Esophagus squamous epithelium (tissue), 4 donors: ENCODE measurements at regions not wholly inside any gene's neighbourhood (a gene's known extent, or its start where the extent isn't known, plus 50 kb on each side); places are given as distances from the start of the nearest gene placed in this dataset.

ENCODE experiments used
- CTCF ChIP-seq, 6 experiments: fragments of 450-650 bp in 4 of 6; fragments of 200-600 bp in 2 of 6; sonication (generic) in 2 of 6; IDR thresholded peaks; one replicate each; pipeline ENCODE4 v1.5.1; 2016 to 2019; ENCODE audit warnings: antibody characterized with exemption in 6 of 6, mild to moderate bottlenecking in 4 of 6, moderate library complexity in 4 of 6
- POLR2A ChIP-seq, 4 donors: fragments of 450-650 bp; IDR thresholded peaks; one replicate each; pipeline ENCODE4 v1.6.1; 2017; ENCODE audit warnings: antibody characterized with exemption in 4 of 4, mild to moderate bottlenecking in 4 of 4, moderate library complexity in 3 of 4

- TF ChIP-seq CTCF (IDR thresholded peaks at IDR 0.05) (no peak), POLR2A (IDR thresholded peaks at IDR 0.05) (no peak)
Observed at GRCh38 chr1:22385537-22385936, 66.1 kb upstream of the ZBTB40 start.
